B cell (primary cell): ENCODE measurements at regions not wholly inside any gene's neighbourhood (a gene's known extent, or its start where the extent isn't known, plus 50 kb on each side); places are given as distances from the start of the nearest gene placed in this dataset.
A peak's percentile ranks its signal among the peaks of the same experiment; 100 is the strongest.

Experiments
- ATAC-seq: fragments of 200-7000 bp; cut with Tn5 transposase; one replicate; pipeline ENCODE4 v1.10.0; 2021; ENCODE audit warnings: low read depth, mild to moderate bottlenecking, moderate number of reproducible peaks, moderate library complexity
- CTCF ChIA-PET: fragments of 350-600 bp; sonication (Branson Sonifier 250); formaldehyde crosslinking; loops from one replicate; lab custom pipeline; 2021; ENCODE audit warnings: antibody characterized with exemption, inconsistent platforms; lab: Charles Lee
- POLR2A ChIA-PET: fragments of 350-600 bp; sonication (Branson Sonifier 250); formaldehyde crosslinking; loops from one replicate; lab custom pipeline; 2021; ENCODE audit warnings: antibody characterized with exemption; lab: Charles Lee
- DNase-seq: peaks from one replicate; pipeline ENCODE4 v3.0.0; 2013
- H2AFZ ChIP-seq: 2 replicates; pipeline ENCODE4 v1.6.1; 2012; ENCODE audit warnings: mild to moderate bottlenecking, low read depth, low read length; ENCODE audit not compliant: insufficient read depth, poor library complexity, severe bottlenecking
- H3K27ac ChIP-seq, 2 donors: 1 replicate in 1 of 2; 2 replicates in 1 of 2; pipeline ENCODE4 v1.5.1; 2012 to 2013; ENCODE audit warnings: low read length in 2 of 2, mild to moderate bottlenecking in 2 of 2, moderate library complexity in 1 of 2
- H3K27me3 ChIP-seq, 4 experiments: fragments of 200-600 bp in 1 of 4; sonication (generic) in 1 of 4; replicated peaks in 1 of 4; 1 replicate in 2 of 4; 2 replicates in 2 of 4; pipeline versions ENCODE4 v1.6.1 to v1.7.0; 2013 to 2016; ENCODE audit warnings: low read length in 3 of 4, mild to moderate bottlenecking in 2 of 4, mixed read lengths in 1 of 4, moderate library complexity in 1 of 4; ENCODE audit not compliant: insufficient read depth in 4 of 4, control insufficient read depth in 3 of 4; ENCODE audit errors: control extremely low read depth in 1 of 4
- H3K36me3 ChIP-seq, 2 experiments: replicated peaks in 1 of 2; 1 replicate in 1 of 2; 2 replicates in 1 of 2; pipeline versions ENCODE4 v1.6.1 to v1.7.1; 2013; ENCODE audit warnings: low read length in 1 of 2; ENCODE audit not compliant: insufficient read depth in 2 of 2, control insufficient read depth in 1 of 2; ENCODE audit errors: control extremely low read depth in 1 of 2, extremely low read depth in 1 of 2
- H3K4me1 ChIP-seq, 2 donors: fragments of 200-600 bp in 1 of 2; sonication (generic) in 1 of 2; 1 replicate in 1 of 2; 2 replicates in 1 of 2; pipeline versions ENCODE4 v1.5.1 to v1.6.1; 2013 to 2017; ENCODE audit warnings: low read length in 2 of 2; ENCODE audit not compliant: control insufficient read depth in 2 of 2, insufficient read depth in 2 of 2
- H3K4me2 ChIP-seq: replicated peaks from 2 replicates; pipeline ENCODE3; 2012; ENCODE audit warnings: mild to moderate bottlenecking, low read depth, low read length; ENCODE audit not compliant: poor library complexity, severe bottlenecking
- H3K4me3 ChIP-seq, 5 experiments: fragments of 200-600 bp in 1 of 5; sonication (generic) in 1 of 5; 1 replicate in 3 of 5; 2 replicates in 2 of 5; pipeline versions ENCODE4 v1.5.1 to v1.7.0; 2011 to 2016; ENCODE audit warnings: low read length in 4 of 5, mild to moderate bottlenecking in 4 of 5, low read depth in 2 of 5, control low read depth in 1 of 5, moderate library complexity in 1 of 5; ENCODE audit not compliant: insufficient read depth in 1 of 5; ENCODE audit errors: control extremely low read depth in 1 of 5, extremely low read depth in 1 of 5
- H3K79me2 ChIP-seq: fragments of 200-600 bp; sonication (generic); one replicate; pipeline ENCODE4 v1.6.0; 2016; ENCODE audit warnings: low read length; ENCODE audit not compliant: control insufficient read depth, insufficient read depth
- H3K9ac ChIP-seq: fragments of 200-600 bp; sonication (generic); 2 replicates; pipeline ENCODE4 v1.6.1; 2017; ENCODE audit warnings: mild to moderate bottlenecking, low read length, moderate library complexity
- H3K9me3 ChIP-seq, 3 donors: one replicate each; pipeline versions ENCODE4 v1.6.1 to v1.7.1; 2013; ENCODE audit warnings: low read length in 2 of 3; ENCODE audit not compliant: control insufficient read depth in 2 of 3, insufficient read depth in 1 of 3; ENCODE audit errors: control extremely low read depth in 1 of 3
- H4K20me1 ChIP-seq: 2 replicates; pipeline ENCODE4 v1.6.0; 2012; ENCODE audit warnings: mild to moderate bottlenecking, low read length; ENCODE audit not compliant: insufficient read depth, control insufficient read depth, poor library complexity, severe bottlenecking
- H3K27ac Mint-ChIP-seq: one replicate; pipeline ENCODE4 v1.8.0; 2021; ENCODE audit warnings: mixed read lengths
- H3K27me3 Mint-ChIP-seq: one replicate; pipeline ENCODE4 v1.8.0; 2021; ENCODE audit warnings: mixed read lengths
- H3K4me1 Mint-ChIP-seq: one replicate; pipeline ENCODE4 v1.8.0; 2021; ENCODE audit warnings: mixed read lengths
- H3K4me3 Mint-ChIP-seq: one replicate; pipeline ENCODE4 v1.8.0; 2021; ENCODE audit warnings: mixed read lengths
- H3K9me3 Mint-ChIP-seq: one replicate; pipeline ENCODE4 v1.8.0; 2022; ENCODE audit warnings: mixed read lengths; ENCODE audit not compliant: insufficient read depth
- CTCF ChIP-seq: fragments of 200-600 bp; IDR thresholded peaks from one replicate; pipeline ENCODE4 v1.8.0; 2022; ENCODE audit warnings: antibody characterized with exemption, mild to moderate bottlenecking
- EZH2 ChIP-seq: IDR thresholded peaks from 2 replicates; pipeline ENCODE4 v1.6.1; 2012; ENCODE audit warnings: borderline replicate concordance, low read depth, mild to moderate bottlenecking, moderate library complexity, low read length; ENCODE audit not compliant: insufficient read depth, poor library complexity, severe bottlenecking
- WGBS: methylation state at CpG from one replicate; pipeline ENCODE4 v1.1.5; 2013; ENCODE audit warnings: missing lambda C conversion rate; ENCODE audit not compliant: insufficient coverage; 5-methylcytosine and 5-hydroxymethylcytosine counted together
- intact Hi-C: fragments of 100-400 bp; cut with micrococcal nuclease; formaldehyde crosslinking; loops from one replicate; pipeline ENCODE4 v1.10.0; 2022

DNA sequence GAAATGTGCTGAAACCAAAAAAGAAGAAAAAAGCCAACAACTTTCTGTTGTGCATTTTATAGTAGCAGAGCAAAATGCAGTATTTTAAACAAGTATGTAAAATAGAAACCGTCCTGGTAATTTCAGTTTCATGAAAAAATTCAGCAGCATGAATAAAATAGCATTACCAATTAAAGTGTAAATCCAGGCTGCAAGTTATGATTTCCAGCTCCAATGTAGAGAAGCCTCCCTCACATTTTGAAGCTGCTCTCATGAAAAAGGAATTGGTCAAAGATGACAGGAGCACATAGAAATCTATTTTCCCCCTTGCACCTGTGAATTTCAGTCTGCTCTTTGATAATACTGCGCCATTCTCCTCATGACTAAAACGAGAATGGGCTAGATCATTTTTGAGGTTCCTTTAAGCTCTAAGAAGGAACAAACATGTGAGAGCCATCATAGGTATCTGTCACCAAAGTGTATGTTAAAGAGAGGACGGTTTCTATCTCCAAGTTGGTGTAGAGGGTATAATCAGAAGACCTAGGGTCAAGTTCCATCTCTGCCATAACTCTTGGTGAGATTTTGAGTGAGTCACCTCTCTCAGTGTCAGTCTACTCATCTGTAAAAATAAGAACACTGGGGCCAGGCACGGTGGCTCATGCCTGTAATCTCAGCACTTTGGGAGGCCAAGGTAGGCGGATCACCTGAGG lies 107.5 kb downstream of the MTPAP start:
- no peaks in the 10 kb centered on the region for H3K79me2 ChIP-seq
- 83% methylated on average over 5 of the region's 6 CpGs for WGBS
- H3K27ac ChIP-seq = no peak overlapping the region
- POLR2A ChIA-PET = no interaction called here
- peaks cover 0 to 3% (median 0%) of the 10 kb centered on the region in 4 experiments for H3K27me3 ChIP-seq
- no peak for ATAC-seq
- CTCF ChIA-PET = interaction anchor here (1.6 to 2.1 kb wide), 2 partner anchors 214 to 243 kb away, joined by 4 to 7 read pairs; no protein-coding TSS in a partner anchor
- TF ChIP-seq EZH2 (no peak), CTCF (no peak)
- Mint-ChIP-seq H3K27me3 (no peaks in the 10 kb centered on the region), H3K4me3 (no peak overlapping the region), H3K4me1 (no peaks in the 10 kb centered on the region), H3K9me3 (no peaks in the 10 kb centered on the region), H3K27ac (no peak overlapping the region)
- no peaks in the 10 kb centered on the region for H3K36me3 ChIP-seq
- no peak overlapping the region for H3K9ac ChIP-seq
- no peak overlapping the region for H3K4me3 ChIP-seq
- no peak overlapping the region for H3K4me2 ChIP-seq
- H3K9me3 ChIP-seq = peaks cover 0 to 3% (median 2%) of the 10 kb centered on the region in 3 donors
- intact Hi-C loops = no loop called here
- DNase-seq = no peak
- H4K20me1 ChIP-seq = no peaks in the 10 kb centered on the region
- H3K4me1 ChIP-seq = no peaks in the 10 kb centered on the region
- no peak overlapping the region for H2AFZ ChIP-seq

GRCh38 chr10:30238836-30239235 lies 110.2 kb downstream of the MTPAP start:
- H3K27me3 Mint-ChIP-seq = no peaks in the 10 kb centered on the region
- H3K27ac ChIP-seq = no peak overlapping the region
- H3K27ac Mint-ChIP-seq = no peak overlapping the region

More at GRCh38 chr10:30238836-30239235, 110.2 kb downstream of the MTPAP start:
- WGBS = 29% methylated on average over 6 of the region's 8 CpGs
- DNase-seq = no peak
- Histone ChIP-seq H3K9me3 (peaks cover 0 to 4% (median 0%) of the 10 kb centered on the region in 3 donors), H3K27me3 (peaks cover 0 to 5% (median 0%) of the 10 kb centered on the region in 4 experiments), H3K79me2 (no peaks in the 10 kb centered on the region), H3K9ac (no peak overlapping the region), H3K4me3 (no peak overlapping the region), H4K20me1 (no peaks in the 10 kb centered on the region), H2AFZ (peak overlapping the region; percentile 4), H3K4me2 (no peak overlapping the region), H3K4me1 (no peaks in the 10 kb centered on the region), H3K36me3 (no peaks in the 10 kb centered on the region)
- Mint-ChIP-seq H3K4me1 (no peaks in the 10 kb centered on the region), H3K9me3 (peaks cover 3% of the 10 kb centered on the region), H3K4me3 (no peak overlapping the region)
- intact Hi-C loops = no loop called here
- ChIA-PET POLR2A (no interaction called here), CTCF (no interaction called here)
- no peak for ATAC-seq
- TF ChIP-seq EZH2 (no peak), CTCF (no peak)
